K562 (cell line): ENCODE measurements at regions not wholly inside any gene's neighbourhood (a gene's known extent, or its start where the extent isn't known, plus 50 kb on each side); places are given as distances from the start of the nearest gene placed in this dataset.

Source experiments
- ATAC-seq: fragments of 200-7000 bp; cut with Tn5 transposase; 3 replicates; pipeline ENCODE4 v1.9.1; 2020; ENCODE audit warnings: moderate library complexity
- BruUV-seq: library from RNA; stranded (reverse); fragments of 400-500 nt; replicated peaks from 2 replicates; lab custom pipeline; 2021; lab: Mats Ljungman, UMichigan
- CTCF ChIA-PET: fragments of 300-600 bp; formaldehyde crosslinking; extraction: SDS; loops from one replicate; lab custom pipeline; 2021; ENCODE audit warnings: low intra/inter-chr PET ratio; lab: Yijun Ruan, JAX
- POLR2A ChIA-PET: fragments of 300-600, 350-650 bp; sonication (Branson Sonifier 250); formaldehyde crosslinking; extraction: SDS; loops from one replicate; lab custom pipeline; 2021; ENCODE audit warnings: antibody characterized with exemption, inconsistent platforms; lab: Yijun Ruan, JAX
- DNase-seq, 4 experiments: peaks; one replicate each; pipeline versions ENCODE4 v3.0.0 to v3.0.0-alpha.2; 2011 to 2018; ENCODE audit warnings: low spot score in 3 of 4, mixed read lengths in 3 of 4; ENCODE audit errors: extremely low read depth in 1 of 4
- FAIRE-seq: peaks from 2 replicates; lab custom pipeline; 2011; peaks lifted over from hg19 to GRCh38; lab: Jason Lieb, UNC
- H2AFZ ChIP-seq: 2 replicates; pipeline ENCODE4 v1.6.0; 2011; ENCODE audit warnings: low read depth, low read length, control low read depth, inconsistent platforms
- H3K27ac ChIP-seq: fragments of 200-600 bp; 3 replicates; pipeline ENCODE4 v1.8.0; 2011; ENCODE audit warnings: low read depth, mild to moderate bottlenecking, control low read depth, inconsistent platforms, low read length, moderate library complexity, mixed read lengths; ENCODE audit errors: extremely low read depth
- H3K27me3 ChIP-seq, 2 experiments: fragments of 300-600 bp in 1 of 2; 2 replicates in 1 of 2; 3 replicates in 1 of 2; pipeline versions ENCODE4 v1.6.0 to v1.8.0; 2011; ENCODE audit warnings: inconsistent platforms in 2 of 2, low read length in 2 of 2, mild to moderate bottlenecking in 1 of 2, mixed read lengths in 1 of 2, moderate library complexity in 1 of 2; ENCODE audit not compliant: control insufficient read depth in 2 of 2, insufficient read depth in 2 of 2
- H3K36me3 ChIP-seq: fragments of 300-600 bp; 3 replicates; pipeline ENCODE4 v1.8.0; 2011; ENCODE audit warnings: mild to moderate bottlenecking, low read length, inconsistent platforms; ENCODE audit not compliant: control insufficient read depth, insufficient read depth
- H3K4me1 ChIP-seq, 2 experiments: fragments of 200-600 bp in 1 of 2; replicated peaks in 1 of 2; 2 replicates in 1 of 2; 3 replicates in 1 of 2; pipeline versions ENCODE4 v1.5.1 to v1.8.0; 2011; ENCODE audit warnings: inconsistent platforms in 2 of 2, low read length in 2 of 2, mild to moderate bottlenecking in 1 of 2, mixed read lengths in 1 of 2, moderate library complexity in 1 of 2; ENCODE audit not compliant: control insufficient read depth in 2 of 2, insufficient read depth in 2 of 2
- H3K4me2 ChIP-seq: 2 replicates; pipeline ENCODE4 v1.6.1; 2011; ENCODE audit warnings: low read length, control low read depth, inconsistent platforms, mixed read lengths; ENCODE audit not compliant: insufficient read depth
- H3K4me3 ChIP-seq: fragments of 200-600 bp; sonication (generic), shearing (Covaris generic); 2 replicates; pipeline ENCODE4 v1.5.1; 2016; ENCODE audit warnings: control low read depth, inconsistent platforms
- H3K79me2 ChIP-seq: fragments of 200-600 bp; 3 replicates; pipeline ENCODE4 v1.8.0; 2011; ENCODE audit warnings: low read length, inconsistent platforms; ENCODE audit not compliant: control insufficient read depth, insufficient read depth
- H3K9ac ChIP-seq, 2 experiments: 2 replicates each; pipeline versions ENCODE4 v1.6.0 to v1.6.1; 2011; ENCODE audit warnings: low read depth in 2 of 2, low read length in 2 of 2, control low read depth in 1 of 2, inconsistent platforms in 1 of 2, mild to moderate bottlenecking in 1 of 2, mixed read lengths in 1 of 2; ENCODE audit not compliant: insufficient read depth in 1 of 2
- H3K9me1 ChIP-seq: one replicate; pipeline ENCODE4 v1.6.0; 2011; ENCODE audit warnings: inconsistent platforms, mild to moderate bottlenecking, low read length, moderate library complexity; ENCODE audit not compliant: control insufficient read depth, insufficient read depth
- H3K9me3 ChIP-seq: replicated peaks from 2 replicates; pipeline ENCODE4 v1.5.1; 2011; ENCODE audit warnings: low read depth, low read length, inconsistent platforms; ENCODE audit not compliant: control insufficient read depth, insufficient read depth
- H4K20me1 ChIP-seq: replicated peaks from 2 replicates; pipeline ENCODE4 v1.6.1; 2011; ENCODE audit warnings: low read length, inconsistent platforms, mixed read lengths; ENCODE audit not compliant: control insufficient read depth, insufficient read depth
- AFF4 ChIP-seq: sonication (generic); formaldehyde crosslinking; IDR thresholded peaks from 2 replicates; pipeline ENCODE4 v1.8.0; 2023; ENCODE audit warnings: mild to moderate bottlenecking, missing genetic modification reagents
- ARID3B ChIP-seq: fragments of 250-450 bp; sonication (Bioruptor Pico); IDR thresholded peaks from 2 replicates; pipeline ENCODE4 v1.4.0; 2020; ENCODE audit warnings: borderline replicate concordance
- BHLHE40 ChIP-seq: IDR thresholded peaks from 2 replicates; pipeline ENCODE4 v1.6.1; 2011; ENCODE audit warnings: low read length, improper control_type of control experiment
- FIP1L1 ChIP-seq: fragments of 200-400 bp; formaldehyde crosslinking; IDR thresholded peaks from 2 replicates; pipeline ENCODE4 v1.6.1; 2018; ENCODE audit warnings: mild to moderate bottlenecking, low read depth, low read length; ENCODE audit not compliant: poor library complexity, severe bottlenecking
- KAT7 ChIP-seq: sonication (generic); formaldehyde crosslinking; IDR thresholded peaks from 2 replicates; pipeline ENCODE4 v1.8.0; 2022; ENCODE audit warnings: missing genetic modification reagents, mild to moderate bottlenecking, borderline replicate concordance
- MAX ChIP-seq: sonication (generic); formaldehyde crosslinking; IDR thresholded peaks from 2 replicates; pipeline ENCODE4 v1.9.0; 2022; ENCODE audit warnings: mild to moderate bottlenecking, missing genetic modification reagents
- MTA1 ChIP-seq: fragments of 450-650 bp; IDR thresholded peaks from 2 replicates; pipeline ENCODE4 v1.6.1; 2017; ENCODE audit warnings: borderline replicate concordance
- NFRKB ChIP-seq: fragments of 450-650 bp; IDR thresholded peaks from 2 replicates; pipeline ENCODE4 v1.6.1; 2016; ENCODE audit warnings: low read depth
- SMARCE1 ChIP-seq: fragments of 450-650 bp; IDR thresholded peaks from 2 replicates; pipeline ENCODE4 v1.7.1; 2016; ENCODE audit warnings: mild to moderate bottlenecking
- TAF15 ChIP-seq: fragments of 200-400 bp; formaldehyde crosslinking; IDR thresholded peaks from 2 replicates; pipeline ENCODE4 v1.6.1; 2017; ENCODE audit warnings: mild to moderate bottlenecking, low read depth, low read length, moderate library complexity
- TAL1 ChIP-seq: fragments of 450-650 bp; IDR thresholded peaks from 2 replicates; pipeline ENCODE4 v1.6.1; 2016; ENCODE audit warnings: mild to moderate bottlenecking
- ZNF431 ChIP-seq: sonication (generic); formaldehyde crosslinking; IDR thresholded peaks from 2 replicates; pipeline ENCODE4 v1.8.0; 2022; ENCODE audit warnings: mild to moderate bottlenecking, missing genetic modification reagents
- ZNF589 ChIP-seq: fragments of 200-800 bp; sonication (Bioruptor generic); IDR thresholded peaks from 2 replicates; pipeline ENCODE4 v1.6.1; 2016; ENCODE audit warnings: low read depth, missing genetic modification characterization, missing compliant biosample characterization
- WGBS: fragments of 100-300 bp; shearing (Covaris generic); methylation state at CpG from one replicate; pipeline ENCODE4 v1.1.6; 2016; ENCODE audit warnings: low coverage, mixed read lengths; ENCODE audit not compliant: insufficient coverage; ENCODE audit errors: missing lambda C conversion rate; 5-methylcytosine and 5-hydroxymethylcytosine counted together
- in situ Hi-C: fragments of 300-500 bp; cut with MboI; formaldehyde crosslinking; loops from 4 replicates; pipeline ENCODE4 v1.15.0; 2018; ENCODE audit warnings: inconsistent platforms, mixed read lengths
- intact Hi-C: fragments of 100-400 bp; cut with micrococcal nuclease; formaldehyde crosslinking; loops from 2 replicates; pipeline ENCODE4 v1.14.2; 2022
- TF ChIP-seq, protein P1 (sequence below): sonication (generic); formaldehyde crosslinking; IDR thresholded peaks from 2 replicates; pipeline ENCODE4 v1.9.0; 2022; ENCODE audit warnings: mild to moderate bottlenecking, missing genetic modification reagents
- TF ChIP-seq, protein P2 (sequence below): fragments of 200-800 bp; sonication (Bioruptor generic); IDR thresholded peaks from 2 replicates; pipeline ENCODE4 v1.6.1; 2017; ENCODE audit warnings: missing genetic modification characterization, missing compliant biosample characterization

- ChIA-PET CTCF (interaction anchor here (0.7 kb wide), 1 partner anchor 87 kb away, joined by 3 read pairs; no protein-coding TSS in a partner anchor), POLR2A (no interaction called here)
- no peaks in the 10 kb centered on the region; the same call in 1 of the 2 replicates for H3K9me3 ChIP-seq
- H3K4me3 ChIP-seq, result no peak overlapping the region
- FAIRE-seq (no peak), ATAC-seq (no peak), DNase-seq (no peak)
- H3K9ac ChIP-seq, result no peak overlapping the region
- H3K79me2 ChIP-seq, result no peaks in the 10 kb centered on the region
- WGBS, result 19% methylated on average over 3 of the region's 3 CpGs
- no peak overlapping the region for H3K4me2 ChIP-seq
- no peaks in the 10 kb centered on the region for H3K27me3 ChIP-seq
- H3K27ac ChIP-seq, result no peak overlapping the region
- no peaks in the 10 kb centered on the region for H3K36me3 ChIP-seq
- H4K20me1 ChIP-seq, result no peaks in the 10 kb centered on the region
- BruUV-seq, result no TSS peak
- no peaks in the 10 kb centered on the region for H3K9me1 ChIP-seq
- intact Hi-C loops (no loop called here), in situ Hi-C loops (no loop called here)
- H2AFZ ChIP-seq, result no peak overlapping the region
- H3K4me1 ChIP-seq, result no peaks in the 10 kb centered on the region; a peak in 1 of 5 replicates
- TF ChIP-seq ZNF431, result no peak
- no peak for TF ChIP-seq TAF15
- TF ChIP-seq MAX (CRISPR knock-in tag), result no peak
- TF ChIP-seq ARID3B (CRISPR knock-in tag), result no peak
- TF ChIP-seq BHLHE40, result no peak
- TF ChIP-seq FIP1L1, result no peak
- no peak for TF ChIP-seq AFF4 (CRISPR knock-in tag)
- TF ChIP-seq, protein P1, sequence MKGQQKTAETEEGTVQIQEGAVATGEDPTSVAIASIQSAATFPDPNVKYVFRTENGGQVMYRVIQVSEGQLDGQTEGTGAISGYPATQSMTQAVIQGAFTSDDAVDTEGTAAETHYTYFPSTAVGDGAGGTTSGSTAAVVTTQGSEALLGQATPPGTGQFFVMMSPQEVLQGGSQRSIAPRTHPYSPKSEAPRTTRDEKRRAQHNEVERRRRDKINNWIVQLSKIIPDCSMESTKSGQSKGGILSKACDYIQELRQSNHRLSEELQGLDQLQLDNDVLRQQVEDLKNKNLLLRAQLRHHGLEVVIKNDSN (CRISPR knock-in tag), result no peak
- TF ChIP-seq ZNF589 (CRISPR knock-in tag), result no peak
- no peak for TF ChIP-seq NFRKB
- TF ChIP-seq KAT7 (CRISPR knock-in tag), result no peak
- TF ChIP-seq SMARCE1, result no peak
- TF ChIP-seq, protein P2, sequence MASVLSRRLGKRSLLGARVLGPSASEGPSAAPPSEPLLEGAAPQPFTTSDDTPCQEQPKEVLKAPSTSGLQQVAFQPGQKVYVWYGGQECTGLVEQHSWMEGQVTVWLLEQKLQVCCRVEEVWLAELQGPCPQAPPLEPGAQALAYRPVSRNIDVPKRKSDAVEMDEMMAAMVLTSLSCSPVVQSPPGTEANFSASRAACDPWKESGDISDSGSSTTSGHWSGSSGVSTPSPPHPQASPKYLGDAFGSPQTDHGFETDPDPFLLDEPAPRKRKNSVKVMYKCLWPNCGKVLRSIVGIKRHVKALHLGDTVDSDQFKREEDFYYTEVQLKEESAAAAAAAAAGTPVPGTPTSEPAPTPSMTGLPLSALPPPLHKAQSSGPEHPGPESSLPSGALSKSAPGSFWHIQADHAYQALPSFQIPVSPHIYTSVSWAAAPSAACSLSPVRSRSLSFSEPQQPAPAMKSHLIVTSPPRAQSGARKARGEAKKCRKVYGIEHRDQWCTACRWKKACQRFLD, result no peak
- no peak for TF ChIP-seq MTA1
- no peak for TF ChIP-seq TAL1
These were observed 111.6 kb upstream of the USP9X start for GRCh38 chrX:40973619-40974018.
